GM23338 (cell line): ENCODE measurements at regions not wholly inside any gene's neighbourhood (a gene's known extent, or its start where the extent isn't known, plus 50 kb on each side); places are given as distances from the start of the nearest gene placed in this dataset.

Experiments
- ATAC-seq: fragments of 200-7000 bp; cut with Tn5 transposase; 3 replicates; pipeline ENCODE4 v1.9.1; 2020
- DNase-seq: peaks from one replicate; pipeline ENCODE4 v3.0.0-alpha.2; 2015; ENCODE audit warnings: low spot score
- H2AFZ ChIP-seq: fragments of 200-600 bp; sonication (generic); 2 replicates; pipeline ENCODE4 v1.8.0; 2016; ENCODE audit warnings: antibody characterized with exemption, mild to moderate bottlenecking, moderate library complexity
- H3F3A ChIP-seq: fragments of 200-600 bp; sonication (generic); replicated peaks from 2 replicates; pipeline ENCODE4 v1.8.0; 2017; ENCODE audit warnings: antibody characterized with exemption, mixed run types, low read depth
- H3K27ac ChIP-seq: fragments of 200-600 bp; sonication (generic); 2 replicates; pipeline ENCODE4 v1.6.1; 2016; ENCODE audit warnings: low read depth
- H3K27me3 ChIP-seq: fragments of 200-600 bp; sonication (generic); 2 replicates; pipeline ENCODE4 v1.8.0; 2016; ENCODE audit warnings: mild to moderate bottlenecking, mixed run types, moderate library complexity; ENCODE audit not compliant: insufficient read depth
- H3K36me3 ChIP-seq: fragments of 200-600 bp; sonication (generic); 2 replicates; pipeline ENCODE4 v1.8.0; 2016; ENCODE audit warnings: mild to moderate bottlenecking; ENCODE audit not compliant: insufficient read depth
- H3K4me1 ChIP-seq: fragments of 200-600 bp; sonication (generic); 2 replicates; pipeline ENCODE4 v1.8.0; 2016; ENCODE audit warnings: mild to moderate bottlenecking, moderate library complexity; ENCODE audit not compliant: insufficient read depth
- H3K4me2 ChIP-seq: fragments of 200-600 bp; sonication (generic); 2 replicates; pipeline ENCODE4 v1.7.1; 2017; ENCODE audit warnings: mixed run types
- H3K4me3 ChIP-seq: fragments of 200-600 bp; sonication (generic); 2 replicates; pipeline ENCODE4 v1.6.1; 2016; ENCODE audit warnings: mixed run types
- H3K79me2 ChIP-seq: fragments of 200-600 bp; sonication (generic); replicated peaks from 2 replicates; pipeline ENCODE4 v1.8.0; 2017; ENCODE audit warnings: mild to moderate bottlenecking; ENCODE audit not compliant: insufficient read depth
- H3K9me2 ChIP-seq: fragments of 200-600 bp; sonication (generic); 2 replicates; pipeline ENCODE4 v1.8.0; 2017; ENCODE audit not compliant: insufficient read depth
- H4K20me1 ChIP-seq: fragments of 200-600 bp; sonication (generic); replicated peaks from 2 replicates; pipeline ENCODE4 v1.8.0; 2017; ENCODE audit warnings: mild to moderate bottlenecking; ENCODE audit not compliant: insufficient read depth
- H3K27ac Mint-ChIP-seq: 2 replicates; pipeline ENCODE4 v1.8.0; 2020; ENCODE audit warnings: inconsistent platforms, mild to moderate bottlenecking, moderate library complexity, mixed read lengths
- H3K27me3 Mint-ChIP-seq: 3 replicates; pipeline ENCODE4 v1.8.0; 2022; ENCODE audit warnings: low read depth, mild to moderate bottlenecking, moderate library complexity, mixed read lengths, inconsistent platforms; ENCODE audit not compliant: insufficient read depth, poor library complexity
- H3K36me3 Mint-ChIP-seq: 3 replicates; pipeline ENCODE4 v1.8.0; 2021; ENCODE audit warnings: low read depth, mild to moderate bottlenecking, inconsistent platforms, moderate library complexity, mixed read lengths
- H3K4me1 Mint-ChIP-seq: 3 replicates; pipeline ENCODE4 v1.8.0; 2020; ENCODE audit warnings: mild to moderate bottlenecking, inconsistent platforms, mixed read lengths
- H3K4me3 Mint-ChIP-seq: 3 replicates; pipeline ENCODE4 v1.8.0; 2021; ENCODE audit warnings: moderate library complexity, mild to moderate bottlenecking, inconsistent platforms, mixed read lengths
- H3K9me3 Mint-ChIP-seq: 3 replicates; pipeline ENCODE4 v1.8.0; 2020; ENCODE audit warnings: moderate library complexity, mild to moderate bottlenecking, inconsistent platforms, mixed read lengths
- CREB1 ChIP-seq: fragments of 250-450 bp; sonication (Bioruptor Pico); IDR thresholded peaks from 2 replicates; pipeline ENCODE4 v1.5.0; 2020; ENCODE audit warnings: low read depth, mild to moderate bottlenecking, moderate library complexity
- CTCF ChIP-seq, 2 experiments: fragments of 200-600 bp in 1 of 2; sonication (generic) in 1 of 2; conservative IDR thresholded peaks; 2 replicates each; pipeline versions ENCODE4 v1.5.1 to v1.6.1; 2016 to 2017; ENCODE audit warnings: antibody characterized with exemption in 2 of 2, low read depth in 2 of 2, mild to moderate bottlenecking in 2 of 2, moderate library complexity in 1 of 2
- ETS1 ChIP-seq: IDR thresholded peaks from 2 replicates; pipeline ENCODE4 v1.6.1; 2016; ENCODE audit warnings: antibody characterized with exemption
- EZH2 ChIP-seq: fragments of 200-600 bp; sonication (generic); IDR thresholded peaks from one replicate; pipeline ENCODE4 v1.8.0; 2017; ENCODE audit warnings: antibody characterized with exemption, mild to moderate bottlenecking, low read depth; ENCODE audit not compliant: unreplicated experiment
- EZH2phosphoT487 ChIP-seq: fragments of 200-600 bp; sonication (generic); IDR thresholded peaks from one replicate; pipeline ENCODE4 v1.8.1; 2018; ENCODE audit warnings: antibody characterized with exemption; ENCODE audit not compliant: unreplicated experiment
- JUNB ChIP-seq: IDR thresholded peaks from one replicate; pipeline ENCODE4 v1.6.1; 2016; ENCODE audit warnings: antibody characterized with exemption; ENCODE audit not compliant: unreplicated experiment
- STAT1 ChIP-seq: IDR thresholded peaks from one replicate; pipeline ENCODE4 v1.6.1; 2016; ENCODE audit warnings: antibody characterized with exemption; ENCODE audit not compliant: unreplicated experiment
- ZNF114 ChIP-seq: fragments of 250-450 bp; sonication (Bioruptor Pico); IDR thresholded peaks from 2 replicates; pipeline ENCODE4 v1.5.0; 2020; ENCODE audit warnings: mild to moderate bottlenecking, moderate library complexity
- ZNF331 ChIP-seq: fragments of 250-450 bp; sonication (Bioruptor Pico); IDR thresholded peaks from 2 replicates; pipeline ENCODE4 v1.5.0; 2020; ENCODE audit warnings: low read depth, mild to moderate bottlenecking, moderate library complexity
- TF ChIP-seq, protein P1 (sequence below): fragments of 250-450 bp; sonication (Bioruptor Pico); IDR thresholded peaks from 2 replicates; pipeline ENCODE4 v1.5.0; 2020; ENCODE audit warnings: mild to moderate bottlenecking, moderate library complexity

DNA sequence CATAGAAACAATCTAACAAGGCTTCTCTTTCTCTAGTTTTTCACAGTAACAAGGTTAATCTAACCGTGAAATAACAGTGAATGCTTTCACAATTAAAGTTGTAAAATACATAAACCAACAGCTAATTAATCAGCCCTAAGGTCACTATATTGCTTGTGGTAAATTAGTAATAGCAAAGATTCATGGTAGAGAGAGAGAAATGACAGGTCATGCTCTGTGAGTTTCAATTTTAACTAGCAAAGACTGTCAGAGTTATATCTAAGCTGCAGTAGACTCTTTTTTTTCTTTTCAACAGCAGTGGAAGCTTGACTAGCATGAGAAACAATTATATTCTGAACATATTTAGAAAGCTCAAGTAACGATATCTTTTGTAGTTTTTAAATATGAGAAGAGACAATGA lies 1068.0 kb downstream of the MAT2B start:
- H3K4me3 Mint-ChIP-seq, result no peak overlapping the region
- no peaks in the 10 kb centered on the region for H3K9me3 Mint-ChIP-seq
- H3K4me1 ChIP-seq, result no peaks in the 10 kb centered on the region
- no peak overlapping the region for H3K27ac Mint-ChIP-seq
- no peaks in the 10 kb centered on the region for H3K36me3 Mint-ChIP-seq
- no peaks in the 10 kb centered on the region for H3K27me3 Mint-ChIP-seq
- peak overlapping the region; percentile 57; the same call in 1 of the 2 replicates for H2AFZ ChIP-seq
- no peaks in the 10 kb centered on the region for H3F3A ChIP-seq
- no peaks in the 10 kb centered on the region for H3K79me2 ChIP-seq
- TF ChIP-seq ZNF114 (CRISPR knock-in tag), result no peak
- TF ChIP-seq JUNB, result no peak
- TF ChIP-seq EZH2phosphoT487, result no peak
- no peak for TF ChIP-seq STAT1
- TF ChIP-seq ZNF331 (CRISPR knock-in tag), result no peak
- H3K27ac ChIP-seq, result no peak overlapping the region
- H3K27me3 ChIP-seq, result no peaks in the 10 kb centered on the region
- H3K4me1 Mint-ChIP-seq, result no peaks in the 10 kb centered on the region
- H3K4me3 ChIP-seq, result no peak overlapping the region
- no peaks in the 10 kb centered on the region for H4K20me1 ChIP-seq
- DNase-seq, result no peak
- no peaks in the 10 kb centered on the region for H3K36me3 ChIP-seq
- no peak overlapping the region for H3K4me2 ChIP-seq
- H3K9me2 ChIP-seq, result no peaks in the 10 kb centered on the region
- no peak for ATAC-seq

GRCh38 chr5:164577201-164577600 lies 1071.8 kb downstream of the MAT2B start:
- Histone ChIP-seq H3F3A (no peaks in the 10 kb centered on the region), H3K79me2 (no peaks in the 10 kb centered on the region), H3K27me3 (no peaks in the 10 kb centered on the region), H3K4me1 (no peaks in the 10 kb centered on the region), H3K9me2 (no peaks in the 10 kb centered on the region), H4K20me1 (no peaks in the 10 kb centered on the region), H3K4me2 (no peak overlapping the region), H3K36me3 (no peaks in the 10 kb centered on the region), H2AFZ (no peak overlapping the region), H3K4me3 (no peak overlapping the region), H3K27ac (no peak overlapping the region)
- H3K4me3 Mint-ChIP-seq, result no peak overlapping the region
- no peak overlapping the region for H3K27ac Mint-ChIP-seq
- no peaks in the 10 kb centered on the region for H3K27me3 Mint-ChIP-seq
- DNase-seq (no peak), ATAC-seq (no peak)
- no peaks in the 10 kb centered on the region for H3K9me3 Mint-ChIP-seq
- TF ChIP-seq ETS1 (no peak), ZNF331 (CRISPR knock-in tag) (no peak), EZH2phosphoT487 (no peak), CTCF (conservative IDR thresholded peaks at IDR 0.05; ENCODE audit: low read depth in 2 of 2) (no peak), CREB1 (no peak), ZNF114 (CRISPR knock-in tag) (no peak), STAT1 (no peak), EZH2 (no peak)
- TF ChIP-seq, protein P1, sequence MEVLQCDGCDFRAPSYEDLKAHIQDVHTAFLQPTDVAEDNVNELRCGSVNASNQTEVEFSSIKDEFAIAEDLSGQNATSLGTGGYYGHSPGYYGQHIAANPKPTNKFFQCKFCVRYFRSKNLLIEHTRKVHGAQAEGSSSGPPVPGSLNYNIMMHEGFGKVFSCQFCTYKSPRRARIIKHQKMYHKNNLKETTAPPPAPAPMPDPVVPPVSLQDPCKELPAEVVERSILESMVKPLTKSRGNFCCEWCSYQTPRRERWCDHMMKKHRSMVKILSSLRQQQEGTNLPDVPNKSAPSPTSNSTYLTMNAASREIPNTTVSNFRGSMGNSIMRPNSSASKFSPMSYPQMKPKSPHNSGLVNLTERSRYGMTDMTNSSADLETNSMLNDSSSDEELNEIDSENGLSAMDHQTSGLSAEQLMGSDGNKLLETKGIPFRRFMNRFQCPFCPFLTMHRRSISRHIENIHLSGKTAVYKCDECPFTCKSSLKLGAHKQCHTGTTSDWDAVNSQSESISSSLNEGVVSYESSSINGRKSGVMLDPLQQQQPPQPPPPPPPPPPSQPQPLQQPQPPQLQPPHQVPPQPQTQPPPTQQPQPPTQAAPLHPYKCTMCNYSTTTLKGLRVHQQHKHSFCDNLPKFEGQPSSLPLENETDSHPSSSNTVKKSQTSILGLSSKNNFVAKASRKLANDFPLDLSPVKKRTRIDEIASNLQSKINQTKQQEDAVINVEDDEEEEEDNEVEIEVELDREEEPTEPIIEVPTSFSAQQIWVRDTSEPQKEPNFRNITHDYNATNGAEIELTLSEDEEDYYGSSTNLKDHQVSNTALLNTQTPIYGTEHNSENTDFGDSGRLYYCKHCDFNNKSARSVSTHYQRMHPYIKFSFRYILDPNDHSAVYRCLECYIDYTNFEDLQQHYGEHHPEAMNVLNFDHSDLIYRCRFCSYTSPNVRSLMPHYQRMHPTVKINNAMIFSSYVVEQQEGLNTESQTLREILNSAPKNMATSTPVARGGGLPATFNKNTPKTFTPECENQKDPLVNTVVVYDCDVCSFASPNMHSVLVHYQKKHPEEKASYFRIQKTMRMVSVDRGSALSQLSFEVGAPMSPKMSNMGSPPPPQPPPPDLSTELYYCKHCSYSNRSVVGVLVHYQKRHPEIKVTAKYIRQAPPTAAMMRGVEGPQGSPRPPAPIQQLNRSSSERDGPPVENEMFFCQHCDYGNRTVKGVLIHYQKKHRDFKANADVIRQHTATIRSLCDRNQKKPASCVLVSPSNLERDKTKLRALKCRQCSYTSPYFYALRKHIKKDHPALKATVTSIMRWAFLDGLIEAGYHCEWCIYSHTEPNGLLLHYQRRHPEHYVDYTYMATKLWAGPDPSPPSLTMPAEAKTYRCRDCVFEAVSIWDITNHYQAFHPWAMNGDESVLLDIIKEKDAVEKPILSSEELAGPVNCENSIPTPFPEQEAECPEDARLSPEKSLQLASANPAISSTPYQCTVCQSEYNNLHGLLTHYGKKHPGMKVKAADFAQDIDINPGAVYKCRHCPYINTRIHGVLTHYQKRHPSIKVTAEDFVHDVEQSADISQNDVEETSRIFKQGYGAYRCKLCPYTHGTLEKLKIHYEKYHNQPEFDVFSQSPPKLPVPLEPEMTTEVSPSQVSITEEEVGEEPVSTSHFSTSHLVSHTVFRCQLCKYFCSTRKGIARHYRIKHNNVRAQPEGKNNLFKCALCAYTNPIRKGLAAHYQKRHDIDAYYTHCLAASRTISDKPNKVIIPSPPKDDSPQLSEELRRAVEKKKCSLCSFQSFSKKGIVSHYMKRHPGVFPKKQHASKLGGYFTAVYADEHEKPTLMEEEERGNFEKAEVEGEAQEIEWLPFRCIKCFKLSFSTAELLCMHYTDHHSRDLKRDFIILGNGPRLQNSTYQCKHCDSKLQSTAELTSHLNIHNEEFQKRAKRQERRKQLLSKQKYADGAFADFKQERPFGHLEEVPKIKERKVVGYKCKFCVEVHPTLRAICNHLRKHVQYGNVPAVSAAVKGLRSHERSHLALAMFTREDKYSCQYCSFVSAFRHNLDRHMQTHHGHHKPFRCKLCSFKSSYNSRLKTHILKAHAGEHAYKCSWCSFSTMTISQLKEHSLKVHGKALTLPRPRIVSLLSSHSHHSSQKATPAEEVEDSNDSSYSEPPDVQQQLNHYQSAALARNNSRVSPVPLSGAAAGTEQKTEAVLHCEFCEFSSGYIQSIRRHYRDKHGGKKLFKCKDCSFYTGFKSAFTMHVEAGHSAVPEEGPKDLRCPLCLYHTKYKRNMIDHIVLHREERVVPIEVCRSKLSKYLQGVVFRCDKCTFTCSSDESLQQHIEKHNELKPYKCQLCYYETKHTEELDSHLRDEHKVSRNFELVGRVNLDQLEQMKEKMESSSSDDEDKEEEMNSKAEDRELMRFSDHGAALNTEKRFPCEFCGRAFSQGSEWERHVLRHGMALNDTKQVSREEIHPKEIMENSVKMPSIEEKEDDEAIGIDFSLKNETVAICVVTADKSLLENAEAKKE (CRISPR knock-in tag), result no peak
- no peaks in the 10 kb centered on the region for H3K4me1 Mint-ChIP-seq
- H3K36me3 Mint-ChIP-seq, result no peaks in the 10 kb centered on the region
